Liver (tissue), 3 donors: ENCODE measurements at regions not wholly inside any gene's neighbourhood (a gene's known extent, or its start where the extent isn't known, plus 50 kb on each side); places are given as distances from the start of the nearest gene placed in this dataset.

Experiments used
- EGR1 ChIP-seq, 2 donors: IDR thresholded peaks; 2 replicates each; pipeline ENCODE4 v1.6.1; 2016 to 2018; ENCODE audit warnings: antibody characterized with exemption in 2 of 2, low read depth in 2 of 2
- JUND ChIP-seq, 2 donors: IDR thresholded peaks; 2 replicates each; pipeline ENCODE4 v1.6.1; 2016; ENCODE audit warnings: antibody characterized with exemption in 2 of 2
- SP1 ChIP-seq: IDR thresholded peaks from 2 replicates; pipeline ENCODE4 v1.6.1; 2018; ENCODE audit warnings: antibody characterized with exemption, mild to moderate bottlenecking
- TAF1 ChIP-seq: conservative IDR thresholded peaks from 2 replicates; pipeline ENCODE4 v1.6.1; 2016; ENCODE audit warnings: antibody characterized with exemption, mild to moderate bottlenecking
- YY1 ChIP-seq: IDR thresholded peaks from 2 replicates; pipeline ENCODE4 v1.6.1; 2016; ENCODE audit warnings: antibody characterized with exemption, mild to moderate bottlenecking
- ZBTB33 ChIP-seq: IDR thresholded peaks from 2 replicates; pipeline ENCODE4 v1.6.1; 2016; ENCODE audit warnings: antibody characterized with exemption
- TF ChIP-seq, protein P1 (sequence below): IDR thresholded peaks from 2 replicates; pipeline ENCODE4 v1.6.1; 2016; ENCODE audit warnings: antibody characterized with exemption, mild to moderate bottlenecking
- TF ChIP-seq, protein P2 (sequence below): fragments of 150-350 bp; IDR thresholded peaks from 2 replicates; pipeline ENCODE4 v1.5.1; 2017; ENCODE audit warnings: improper control_type of control experiment, low read depth, low read length; ENCODE audit not compliant: missing input control
- TF ChIP-seq, protein P3 (sequence below): IDR thresholded peaks from 2 replicates; pipeline ENCODE4 v1.6.1; 2016; ENCODE audit warnings: antibody characterized with exemption
- donor health status: healthy.
- donor health status: healthy.

- TF ChIP-seq YY1 (no peak), ZBTB33 (no peak), JUND (IDR thresholded peaks at IDR 0.05) (no peak), SP1 (no peak), TAF1 (no peak), EGR1 (IDR thresholded peaks at IDR 0.05; ENCODE audit: low read depth in 2 of 2) (no peak)
- TF ChIP-seq, protein P1, sequence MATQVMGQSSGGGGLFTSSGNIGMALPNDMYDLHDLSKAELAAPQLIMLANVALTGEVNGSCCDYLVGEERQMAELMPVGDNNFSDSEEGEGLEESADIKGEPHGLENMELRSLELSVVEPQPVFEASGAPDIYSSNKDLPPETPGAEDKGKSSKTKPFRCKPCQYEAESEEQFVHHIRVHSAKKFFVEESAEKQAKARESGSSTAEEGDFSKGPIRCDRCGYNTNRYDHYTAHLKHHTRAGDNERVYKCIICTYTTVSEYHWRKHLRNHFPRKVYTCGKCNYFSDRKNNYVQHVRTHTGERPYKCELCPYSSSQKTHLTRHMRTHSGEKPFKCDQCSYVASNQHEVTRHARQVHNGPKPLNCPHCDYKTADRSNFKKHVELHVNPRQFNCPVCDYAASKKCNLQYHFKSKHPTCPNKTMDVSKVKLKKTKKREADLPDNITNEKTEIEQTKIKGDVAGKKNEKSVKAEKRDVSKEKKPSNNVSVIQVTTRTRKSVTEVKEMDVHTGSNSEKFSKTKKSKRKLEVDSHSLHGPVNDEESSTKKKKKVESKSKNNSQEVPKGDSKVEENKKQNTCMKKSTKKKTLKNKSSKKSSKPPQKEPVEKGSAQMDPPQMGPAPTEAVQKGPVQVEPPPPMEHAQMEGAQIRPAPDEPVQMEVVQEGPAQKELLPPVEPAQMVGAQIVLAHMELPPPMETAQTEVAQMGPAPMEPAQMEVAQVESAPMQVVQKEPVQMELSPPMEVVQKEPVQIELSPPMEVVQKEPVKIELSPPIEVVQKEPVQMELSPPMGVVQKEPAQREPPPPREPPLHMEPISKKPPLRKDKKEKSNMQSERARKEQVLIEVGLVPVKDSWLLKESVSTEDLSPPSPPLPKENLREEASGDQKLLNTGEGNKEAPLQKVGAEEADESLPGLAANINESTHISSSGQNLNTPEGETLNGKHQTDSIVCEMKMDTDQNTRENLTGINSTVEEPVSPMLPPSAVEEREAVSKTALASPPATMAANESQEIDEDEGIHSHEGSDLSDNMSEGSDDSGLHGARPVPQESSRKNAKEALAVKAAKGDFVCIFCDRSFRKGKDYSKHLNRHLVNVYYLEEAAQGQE, result no peak
- TF ChIP-seq, protein P2, sequence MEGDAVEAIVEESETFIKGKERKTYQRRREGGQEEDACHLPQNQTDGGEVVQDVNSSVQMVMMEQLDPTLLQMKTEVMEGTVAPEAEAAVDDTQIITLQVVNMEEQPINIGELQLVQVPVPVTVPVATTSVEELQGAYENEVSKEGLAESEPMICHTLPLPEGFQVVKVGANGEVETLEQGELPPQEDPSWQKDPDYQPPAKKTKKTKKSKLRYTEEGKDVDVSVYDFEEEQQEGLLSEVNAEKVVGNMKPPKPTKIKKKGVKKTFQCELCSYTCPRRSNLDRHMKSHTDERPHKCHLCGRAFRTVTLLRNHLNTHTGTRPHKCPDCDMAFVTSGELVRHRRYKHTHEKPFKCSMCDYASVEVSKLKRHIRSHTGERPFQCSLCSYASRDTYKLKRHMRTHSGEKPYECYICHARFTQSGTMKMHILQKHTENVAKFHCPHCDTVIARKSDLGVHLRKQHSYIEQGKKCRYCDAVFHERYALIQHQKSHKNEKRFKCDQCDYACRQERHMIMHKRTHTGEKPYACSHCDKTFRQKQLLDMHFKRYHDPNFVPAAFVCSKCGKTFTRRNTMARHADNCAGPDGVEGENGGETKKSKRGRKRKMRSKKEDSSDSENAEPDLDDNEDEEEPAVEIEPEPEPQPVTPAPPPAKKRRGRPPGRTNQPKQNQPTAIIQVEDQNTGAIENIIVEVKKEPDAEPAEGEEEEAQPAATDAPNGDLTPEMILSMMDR, result no peak
- TF ChIP-seq, protein P3, sequence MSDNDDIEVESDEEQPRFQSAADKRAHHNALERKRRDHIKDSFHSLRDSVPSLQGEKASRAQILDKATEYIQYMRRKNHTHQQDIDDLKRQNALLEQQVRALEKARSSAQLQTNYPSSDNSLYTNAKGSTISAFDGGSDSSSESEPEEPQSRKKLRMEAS, result no peak
These were observed 434.3 kb downstream of the TXNL1 start for GRCh38 chr18:56204052-56204451.
